GM23338 (cell line): ENCODE measurements at regions not wholly inside any gene's neighbourhood (a gene's known extent, or its start where the extent isn't known, plus 50 kb on each side); places are given as distances from the start of the nearest gene placed in this dataset.

Experiments
- ATAC-seq: fragments of 200-7000 bp; cut with Tn5 transposase; 3 replicates; pipeline ENCODE4 v1.9.1; 2020
- DNase-seq: peaks from one replicate; pipeline ENCODE4 v3.0.0-alpha.2; 2015; ENCODE audit warnings: low spot score
- H2AFZ ChIP-seq: fragments of 200-600 bp; sonication (generic); 2 replicates; pipeline ENCODE4 v1.8.0; 2016; ENCODE audit warnings: antibody characterized with exemption, mild to moderate bottlenecking, moderate library complexity
- H3F3A ChIP-seq: fragments of 200-600 bp; sonication (generic); replicated peaks from 2 replicates; pipeline ENCODE4 v1.8.0; 2017; ENCODE audit warnings: antibody characterized with exemption, mixed run types, low read depth
- H3K27ac ChIP-seq: fragments of 200-600 bp; sonication (generic); 2 replicates; pipeline ENCODE4 v1.6.1; 2016; ENCODE audit warnings: low read depth
- H3K27me3 ChIP-seq: fragments of 200-600 bp; sonication (generic); 2 replicates; pipeline ENCODE4 v1.8.0; 2016; ENCODE audit warnings: mild to moderate bottlenecking, mixed run types, moderate library complexity; ENCODE audit not compliant: insufficient read depth
- H3K36me3 ChIP-seq: fragments of 200-600 bp; sonication (generic); 2 replicates; pipeline ENCODE4 v1.8.0; 2016; ENCODE audit warnings: mild to moderate bottlenecking; ENCODE audit not compliant: insufficient read depth
- H3K4me1 ChIP-seq: fragments of 200-600 bp; sonication (generic); 2 replicates; pipeline ENCODE4 v1.8.0; 2016; ENCODE audit warnings: mild to moderate bottlenecking, moderate library complexity; ENCODE audit not compliant: insufficient read depth
- H3K4me2 ChIP-seq: fragments of 200-600 bp; sonication (generic); 2 replicates; pipeline ENCODE4 v1.7.1; 2017; ENCODE audit warnings: mixed run types
- H3K4me3 ChIP-seq: fragments of 200-600 bp; sonication (generic); 2 replicates; pipeline ENCODE4 v1.6.1; 2016; ENCODE audit warnings: mixed run types
- H3K79me2 ChIP-seq: fragments of 200-600 bp; sonication (generic); replicated peaks from 2 replicates; pipeline ENCODE4 v1.8.0; 2017; ENCODE audit warnings: mild to moderate bottlenecking; ENCODE audit not compliant: insufficient read depth
- H3K9me2 ChIP-seq: fragments of 200-600 bp; sonication (generic); 2 replicates; pipeline ENCODE4 v1.8.0; 2017; ENCODE audit not compliant: insufficient read depth
- H4K20me1 ChIP-seq: fragments of 200-600 bp; sonication (generic); replicated peaks from 2 replicates; pipeline ENCODE4 v1.8.0; 2017; ENCODE audit warnings: mild to moderate bottlenecking; ENCODE audit not compliant: insufficient read depth
- H3K27ac Mint-ChIP-seq: 2 replicates; pipeline ENCODE4 v1.8.0; 2020; ENCODE audit warnings: inconsistent platforms, mild to moderate bottlenecking, moderate library complexity, mixed read lengths
- H3K27me3 Mint-ChIP-seq: 3 replicates; pipeline ENCODE4 v1.8.0; 2022; ENCODE audit warnings: low read depth, mild to moderate bottlenecking, moderate library complexity, mixed read lengths, inconsistent platforms; ENCODE audit not compliant: insufficient read depth, poor library complexity
- H3K36me3 Mint-ChIP-seq: 3 replicates; pipeline ENCODE4 v1.8.0; 2021; ENCODE audit warnings: low read depth, mild to moderate bottlenecking, inconsistent platforms, moderate library complexity, mixed read lengths
- H3K4me1 Mint-ChIP-seq: 3 replicates; pipeline ENCODE4 v1.8.0; 2020; ENCODE audit warnings: mild to moderate bottlenecking, inconsistent platforms, mixed read lengths
- H3K4me3 Mint-ChIP-seq: 3 replicates; pipeline ENCODE4 v1.8.0; 2021; ENCODE audit warnings: moderate library complexity, mild to moderate bottlenecking, inconsistent platforms, mixed read lengths
- H3K9me3 Mint-ChIP-seq: 3 replicates; pipeline ENCODE4 v1.8.0; 2020; ENCODE audit warnings: moderate library complexity, mild to moderate bottlenecking, inconsistent platforms, mixed read lengths
- CREB1 ChIP-seq: fragments of 250-450 bp; sonication (Bioruptor Pico); IDR thresholded peaks from 2 replicates; pipeline ENCODE4 v1.5.0; 2020; ENCODE audit warnings: low read depth, mild to moderate bottlenecking, moderate library complexity
- EZH2phosphoT487 ChIP-seq: fragments of 200-600 bp; sonication (generic); IDR thresholded peaks from one replicate; pipeline ENCODE4 v1.8.1; 2018; ENCODE audit warnings: antibody characterized with exemption; ENCODE audit not compliant: unreplicated experiment
- ZNF331 ChIP-seq: fragments of 250-450 bp; sonication (Bioruptor Pico); IDR thresholded peaks from 2 replicates; pipeline ENCODE4 v1.5.0; 2020; ENCODE audit warnings: low read depth, mild to moderate bottlenecking, moderate library complexity
- TF ChIP-seq, protein P1 (sequence below): IDR thresholded peaks from 2 replicates; pipeline ENCODE4 v1.6.1; 2016; ENCODE audit warnings: antibody characterized with exemption
- TF ChIP-seq, protein P2 (sequence below), 2 experiments: fragments of 200-600 bp in 1 of 2; sonication (generic) in 1 of 2; conservative IDR thresholded peaks; 2 replicates each; pipeline versions ENCODE4 v1.5.1 to v1.6.1; 2016 to 2017; ENCODE audit warnings: antibody characterized with exemption in 2 of 2, low read depth in 2 of 2, mild to moderate bottlenecking in 2 of 2, moderate library complexity in 1 of 2

DNA sequence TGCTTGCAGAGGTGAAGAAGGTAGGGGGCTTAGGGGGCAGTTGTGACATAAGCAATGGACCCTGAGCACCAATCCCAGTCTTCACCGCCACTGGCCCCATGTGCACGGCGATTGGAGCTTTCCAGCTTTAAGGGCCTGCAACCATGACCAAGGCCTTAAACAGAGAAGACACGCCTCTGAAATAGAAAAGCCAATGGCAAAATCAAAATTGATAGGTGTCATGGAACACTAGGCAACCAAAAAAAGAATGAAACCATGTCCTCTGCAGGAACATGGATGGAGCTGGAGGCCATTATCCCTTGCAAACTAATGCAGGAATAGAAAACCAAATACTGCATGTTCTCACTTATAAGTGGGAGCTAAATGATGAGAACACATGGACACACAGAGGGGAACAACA, 146.3 kb downstream of the SCARB1 start:
- Mint-ChIP-seq H3K9me3 (no peaks in the 10 kb centered on the region), H3K4me1 (peaks cover 4% of the 10 kb centered on the region; the same call in 2 of the 3 replicates), H3K27ac (no peak overlapping the region), H3K36me3 (no peaks in the 10 kb centered on the region), H3K4me3 (no peak overlapping the region), H3K27me3 (no peaks in the 10 kb centered on the region)
- no peak overlapping the region for H3K4me3 ChIP-seq
- DNase-seq (no peak), ATAC-seq (no peak)
- H2AFZ ChIP-seq, result no peak overlapping the region
- no peaks in the 10 kb centered on the region for H4K20me1 ChIP-seq
- H3F3A ChIP-seq, result no peaks in the 10 kb centered on the region
- no peaks in the 10 kb centered on the region for H3K27me3 ChIP-seq
- no peak overlapping the region for H3K4me2 ChIP-seq
- H3K27ac ChIP-seq, result no peak overlapping the region
- no peaks in the 10 kb centered on the region for H3K4me1 ChIP-seq
- TF ChIP-seq, protein P1, sequence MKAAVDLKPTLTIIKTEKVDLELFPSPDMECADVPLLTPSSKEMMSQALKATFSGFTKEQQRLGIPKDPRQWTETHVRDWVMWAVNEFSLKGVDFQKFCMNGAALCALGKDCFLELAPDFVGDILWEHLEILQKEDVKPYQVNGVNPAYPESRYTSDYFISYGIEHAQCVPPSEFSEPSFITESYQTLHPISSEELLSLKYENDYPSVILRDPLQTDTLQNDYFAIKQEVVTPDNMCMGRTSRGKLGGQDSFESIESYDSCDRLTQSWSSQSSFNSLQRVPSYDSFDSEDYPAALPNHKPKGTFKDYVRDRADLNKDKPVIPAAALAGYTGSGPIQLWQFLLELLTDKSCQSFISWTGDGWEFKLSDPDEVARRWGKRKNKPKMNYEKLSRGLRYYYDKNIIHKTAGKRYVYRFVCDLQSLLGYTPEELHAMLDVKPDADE, result no peak
- TF ChIP-seq ZNF331 (CRISPR knock-in tag) (no peak), CREB1 (no peak), EZH2phosphoT487 (no peak)
- no peaks in the 10 kb centered on the region for H3K9me2 ChIP-seq
- no peaks in the 10 kb centered on the region for H3K36me3 ChIP-seq
- H3K79me2 ChIP-seq, result no peaks in the 10 kb centered on the region

DNA sequence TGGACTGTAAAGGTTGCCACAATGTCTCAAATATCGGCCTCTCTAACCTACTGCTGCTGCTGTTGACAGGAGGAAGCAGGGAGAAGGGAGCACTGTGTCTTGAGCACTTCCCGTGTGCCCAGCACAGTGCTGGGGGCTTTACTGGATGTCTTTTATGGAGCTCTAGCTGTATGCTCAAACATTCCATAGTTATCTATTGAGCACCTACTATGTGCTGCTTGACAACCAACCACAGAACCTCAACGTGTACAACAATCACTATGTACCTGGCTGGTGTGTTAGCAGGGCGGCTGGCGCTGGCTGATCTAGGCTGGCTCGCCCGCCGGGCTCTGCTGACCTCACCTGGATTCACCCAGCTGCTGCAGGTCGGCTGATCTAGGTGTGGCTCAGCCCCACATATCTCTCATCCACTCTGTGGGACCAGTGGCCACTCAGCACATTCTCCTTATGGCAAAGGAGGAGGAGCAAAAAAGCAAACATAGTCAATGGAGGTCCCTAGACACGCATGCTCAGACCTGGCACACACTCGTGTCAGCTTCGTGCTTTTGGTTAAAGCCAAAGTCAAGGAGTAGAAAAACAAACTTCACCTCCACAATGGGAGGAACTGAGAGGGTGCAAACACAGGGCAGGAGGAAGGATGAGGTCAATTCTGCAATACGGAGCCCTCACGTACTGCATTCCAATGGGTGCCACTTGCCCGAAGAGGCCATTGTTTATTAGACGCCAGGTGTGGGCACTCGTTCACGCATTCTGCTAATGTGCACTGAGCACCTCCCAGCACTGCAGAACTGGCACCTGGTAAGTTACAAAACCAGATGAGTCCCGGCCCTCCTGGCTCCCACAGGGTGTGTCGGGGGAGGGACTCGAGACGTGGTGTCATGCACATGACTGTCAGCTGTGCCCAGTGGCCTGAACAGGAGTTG, 147.2 kb downstream of the SCARB1 start:
- Histone ChIP-seq H3K36me3 (no peaks in the 10 kb centered on the region), H3K4me1 (no peaks in the 10 kb centered on the region), H3K4me2 (no peak overlapping the region), H3K27me3 (no peaks in the 10 kb centered on the region), H3F3A (no peaks in the 10 kb centered on the region), H3K9me2 (no peaks in the 10 kb centered on the region), H3K79me2 (no peaks in the 10 kb centered on the region), H2AFZ (no peak overlapping the region), H3K27ac (no peak overlapping the region), H3K4me3 (no peak overlapping the region), H4K20me1 (no peaks in the 10 kb centered on the region)
- Mint-ChIP-seq H3K4me1 (peaks cover 4% of the 10 kb centered on the region; the same call in 2 of the 3 replicates), H3K4me3 (no peak overlapping the region), H3K9me3 (no peaks in the 10 kb centered on the region), H3K27ac (no peak overlapping the region), H3K36me3 (no peaks in the 10 kb centered on the region), H3K27me3 (no peaks in the 10 kb centered on the region)
- DNase-seq (no peak), ATAC-seq (peak; percentile 52)
- no peak for TF ChIP-seq EZH2phosphoT487
- TF ChIP-seq, protein P2, sequence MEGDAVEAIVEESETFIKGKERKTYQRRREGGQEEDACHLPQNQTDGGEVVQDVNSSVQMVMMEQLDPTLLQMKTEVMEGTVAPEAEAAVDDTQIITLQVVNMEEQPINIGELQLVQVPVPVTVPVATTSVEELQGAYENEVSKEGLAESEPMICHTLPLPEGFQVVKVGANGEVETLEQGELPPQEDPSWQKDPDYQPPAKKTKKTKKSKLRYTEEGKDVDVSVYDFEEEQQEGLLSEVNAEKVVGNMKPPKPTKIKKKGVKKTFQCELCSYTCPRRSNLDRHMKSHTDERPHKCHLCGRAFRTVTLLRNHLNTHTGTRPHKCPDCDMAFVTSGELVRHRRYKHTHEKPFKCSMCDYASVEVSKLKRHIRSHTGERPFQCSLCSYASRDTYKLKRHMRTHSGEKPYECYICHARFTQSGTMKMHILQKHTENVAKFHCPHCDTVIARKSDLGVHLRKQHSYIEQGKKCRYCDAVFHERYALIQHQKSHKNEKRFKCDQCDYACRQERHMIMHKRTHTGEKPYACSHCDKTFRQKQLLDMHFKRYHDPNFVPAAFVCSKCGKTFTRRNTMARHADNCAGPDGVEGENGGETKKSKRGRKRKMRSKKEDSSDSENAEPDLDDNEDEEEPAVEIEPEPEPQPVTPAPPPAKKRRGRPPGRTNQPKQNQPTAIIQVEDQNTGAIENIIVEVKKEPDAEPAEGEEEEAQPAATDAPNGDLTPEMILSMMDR (conservative IDR thresholded peaks at IDR 0.05; ENCODE audit: low read depth in 2 of 2), result peak in 1 of 2 experiments; percentile 27; a peak in 2 of 4 replicates
